Fibroblast of villous mesenchyme (primary cell): ENCODE measurements at regions not wholly inside any gene's neighbourhood (a gene's known extent, or its start where the extent isn't known, plus 50 kb on each side); places are given as distances from the start of the nearest gene placed in this dataset.
A peak's percentile ranks its signal among the peaks of the same experiment; 100 is the strongest.

ENCODE experiments used
- DNase-seq: peaks from one replicate; pipeline ENCODE4 v3.0.0-alpha.2; 2010; ENCODE audit warnings: low read depth
- H3K4me3 ChIP-seq: 2 replicates; pipeline ENCODE4 v1.5.1; 2011; ENCODE audit warnings: low read depth, mild to moderate bottlenecking, low read length
- TF ChIP-seq, protein P1 (sequence below): IDR thresholded peaks from 2 replicates; pipeline ENCODE4 v1.5.1; 2012; ENCODE audit warnings: low read depth, mild to moderate bottlenecking, low read length; ENCODE audit not compliant: insufficient read depth

DNA sequence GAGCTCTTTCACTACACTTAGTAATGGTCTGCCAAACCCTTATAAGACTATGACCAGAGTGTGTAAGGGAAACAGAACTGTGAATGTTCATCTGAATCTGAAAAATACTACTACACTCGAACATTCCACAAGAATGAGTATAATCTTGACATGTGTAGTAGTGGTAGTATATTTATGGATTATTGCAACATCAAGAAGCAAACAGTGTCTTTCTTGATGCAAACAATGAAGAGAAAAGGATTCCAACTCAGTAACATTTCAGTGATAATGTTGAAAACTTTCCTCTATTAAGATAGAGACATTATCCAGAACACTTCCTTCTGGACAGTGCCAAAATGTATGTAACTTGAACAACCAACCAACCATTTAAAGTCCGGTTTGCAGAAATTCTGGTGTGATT, 394.7 kb upstream of the CPEB2 start:
- DNase-seq: peak; percentile 73
- TF ChIP-seq, protein P1, sequence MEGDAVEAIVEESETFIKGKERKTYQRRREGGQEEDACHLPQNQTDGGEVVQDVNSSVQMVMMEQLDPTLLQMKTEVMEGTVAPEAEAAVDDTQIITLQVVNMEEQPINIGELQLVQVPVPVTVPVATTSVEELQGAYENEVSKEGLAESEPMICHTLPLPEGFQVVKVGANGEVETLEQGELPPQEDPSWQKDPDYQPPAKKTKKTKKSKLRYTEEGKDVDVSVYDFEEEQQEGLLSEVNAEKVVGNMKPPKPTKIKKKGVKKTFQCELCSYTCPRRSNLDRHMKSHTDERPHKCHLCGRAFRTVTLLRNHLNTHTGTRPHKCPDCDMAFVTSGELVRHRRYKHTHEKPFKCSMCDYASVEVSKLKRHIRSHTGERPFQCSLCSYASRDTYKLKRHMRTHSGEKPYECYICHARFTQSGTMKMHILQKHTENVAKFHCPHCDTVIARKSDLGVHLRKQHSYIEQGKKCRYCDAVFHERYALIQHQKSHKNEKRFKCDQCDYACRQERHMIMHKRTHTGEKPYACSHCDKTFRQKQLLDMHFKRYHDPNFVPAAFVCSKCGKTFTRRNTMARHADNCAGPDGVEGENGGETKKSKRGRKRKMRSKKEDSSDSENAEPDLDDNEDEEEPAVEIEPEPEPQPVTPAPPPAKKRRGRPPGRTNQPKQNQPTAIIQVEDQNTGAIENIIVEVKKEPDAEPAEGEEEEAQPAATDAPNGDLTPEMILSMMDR: no peak

DNA sequence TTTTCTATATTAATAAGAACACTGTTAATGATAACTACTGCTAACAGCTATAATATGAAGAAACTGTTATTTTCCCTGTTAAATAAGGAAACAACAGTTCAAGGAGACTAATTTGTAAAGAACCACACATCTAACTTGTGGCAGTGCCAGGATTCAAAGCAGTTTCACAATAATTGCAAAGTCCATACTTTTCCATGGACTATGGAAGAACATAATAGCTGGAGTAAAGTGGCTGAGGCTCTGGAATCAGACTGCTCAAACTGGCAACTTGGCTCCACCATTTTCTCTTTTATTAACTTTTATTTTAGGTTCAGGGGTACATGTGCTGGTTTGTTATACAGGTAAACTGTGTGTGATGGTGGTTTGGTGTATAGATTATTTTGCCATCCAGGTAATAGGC, 393.7 kb upstream of the CPEB2 start:
- TF ChIP-seq, protein P1: no peak
- no peak for DNase-seq
- no peak overlapping the region for H3K4me3 ChIP-seq

More for the DNA sequence above, 394.7 kb upstream of the CPEB2 start:
- no peak overlapping the region for H3K4me3 ChIP-seq

DNA sequence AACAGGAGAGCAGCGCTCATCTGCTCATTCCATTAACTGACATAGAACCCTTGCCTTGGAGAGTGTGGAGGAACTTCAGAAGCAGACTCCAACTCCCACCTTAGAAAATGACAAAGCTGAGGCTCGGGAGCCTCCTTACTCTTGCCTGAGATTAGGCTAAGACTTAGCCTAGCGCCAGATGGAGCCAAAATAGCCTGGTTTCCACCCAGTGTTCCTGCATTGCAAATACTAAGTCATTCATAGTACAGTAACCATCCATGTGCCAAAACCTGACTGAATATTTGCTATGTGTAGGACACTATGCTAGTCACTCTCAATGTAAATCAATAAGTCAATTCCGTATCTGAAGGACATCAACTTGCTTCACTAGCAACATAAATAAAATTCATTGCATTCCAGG, 387.4 kb upstream of the CPEB2 start:
- TF ChIP-seq, protein P1: no peak
- H3K4me3 ChIP-seq: no peak overlapping the region
- DNase-seq: no peak

DNA sequence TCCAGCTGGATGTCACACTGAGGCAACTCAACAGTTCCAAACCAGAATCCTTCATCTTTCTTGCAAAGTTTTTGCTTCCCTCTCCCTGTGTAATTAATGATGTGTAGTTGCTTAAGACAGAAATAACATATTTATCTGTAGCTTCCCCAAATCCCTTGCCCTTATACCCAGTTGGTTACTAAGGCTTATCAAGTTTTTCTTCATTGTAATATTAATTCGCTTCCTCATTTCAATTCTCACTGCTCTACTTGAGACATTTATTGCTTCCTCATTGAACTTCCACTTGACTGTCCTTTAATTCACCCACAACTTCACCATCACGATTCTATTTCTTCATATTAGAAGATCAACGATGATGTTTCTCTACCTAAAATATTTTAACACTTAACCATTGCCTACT, 386.6 kb upstream of the CPEB2 start:
- no peak for DNase-seq
- H3K4me3 ChIP-seq: no peak overlapping the region
- TF ChIP-seq, protein P1: no peak

DNA sequence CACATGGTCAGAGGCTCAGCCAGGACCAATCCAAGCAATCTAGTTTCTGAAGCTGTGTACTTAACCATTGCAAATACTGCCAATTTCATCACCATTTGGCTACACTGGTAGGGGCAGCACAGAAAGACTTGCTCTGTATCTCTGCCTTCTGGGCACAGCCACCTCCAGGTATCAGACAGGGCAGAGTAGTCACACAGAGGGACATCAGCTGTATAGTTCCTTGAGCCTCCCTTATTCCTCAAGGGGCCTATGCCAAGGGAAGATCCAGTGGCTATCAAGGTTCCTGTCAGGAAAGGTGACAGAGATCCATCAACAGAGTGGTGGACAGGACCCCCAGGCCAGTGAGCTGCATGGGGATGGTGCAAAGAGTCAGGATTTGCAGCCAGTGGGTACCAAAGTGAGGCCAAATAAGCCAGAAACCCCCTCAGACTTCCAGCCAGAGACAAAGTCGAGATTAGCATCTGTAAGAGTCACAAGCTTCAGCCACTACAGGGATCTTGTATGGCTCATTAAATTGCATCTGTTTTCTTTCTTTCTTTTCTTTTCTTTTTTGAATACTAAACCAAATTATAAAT, 381.6 kb upstream of the CPEB2 start:
- no peak overlapping the region for H3K4me3 ChIP-seq
- no peak for DNase-seq
- TF ChIP-seq, protein P1: no peak

DNA sequence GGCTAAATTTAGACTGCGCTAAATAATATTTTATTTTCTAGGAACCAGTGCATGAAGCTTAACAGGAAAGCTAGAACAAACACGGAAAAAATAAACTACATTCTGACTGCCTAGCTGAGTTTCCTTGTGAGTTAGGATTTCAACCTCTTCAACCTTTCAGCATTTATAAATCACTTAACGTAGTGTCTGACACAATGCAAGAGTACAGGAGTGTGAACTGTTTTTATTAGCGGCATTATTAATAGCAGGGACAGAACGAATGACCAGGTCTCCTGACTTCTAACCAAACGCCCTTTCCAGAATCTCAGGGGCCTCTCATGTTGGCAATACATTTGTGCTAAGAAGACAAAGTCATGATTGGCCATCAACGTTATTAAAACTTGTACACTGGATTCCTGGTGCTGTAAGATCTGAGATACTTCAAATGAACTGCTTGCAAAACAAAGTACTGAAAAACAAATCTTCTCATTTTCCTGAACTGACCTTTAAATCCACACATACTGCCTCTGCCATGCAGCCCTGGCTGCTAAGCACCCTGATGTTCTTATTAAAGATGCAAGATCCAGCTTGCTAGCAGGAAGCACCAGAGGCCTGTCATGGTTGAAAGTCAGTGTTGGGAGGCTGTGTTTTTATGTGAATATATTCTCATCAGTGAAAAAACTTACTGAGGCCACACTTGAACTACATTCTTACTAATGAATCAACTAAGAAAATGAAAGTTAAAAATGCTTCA, 380.4 kb upstream of the CPEB2 start:
- TF ChIP-seq, protein P1: no peak
- no peak overlapping the region for H3K4me3 ChIP-seq
- no peak for DNase-seq
